K562 (cell line): ENCODE measurements at regions not wholly inside any gene's neighbourhood (a gene's known extent, or its start where the extent isn't known, plus 50 kb on each side); places are given as distances from the start of the nearest gene placed in this dataset.

Experiments used
- ATAC-seq: fragments of 200-7000 bp; cut with Tn5 transposase; 3 replicates; pipeline ENCODE4 v1.9.1; 2020; ENCODE audit warnings: moderate library complexity
- BruUV-seq: library from RNA; stranded (reverse); fragments of 400-500 nt; replicated peaks from 2 replicates; lab custom pipeline; 2021; lab: Mats Ljungman, UMichigan
- CTCF ChIA-PET: fragments of 300-600 bp; formaldehyde crosslinking; extraction: SDS; loops from one replicate; lab custom pipeline; 2021; ENCODE audit warnings: low intra/inter-chr PET ratio; lab: Yijun Ruan, JAX
- POLR2A ChIA-PET: fragments of 300-600, 350-650 bp; sonication (Branson Sonifier 250); formaldehyde crosslinking; extraction: SDS; loops from one replicate; lab custom pipeline; 2021; ENCODE audit warnings: antibody characterized with exemption, inconsistent platforms; lab: Yijun Ruan, JAX
- DNase-seq, 4 experiments: peaks; one replicate each; pipeline versions ENCODE4 v3.0.0 to v3.0.0-alpha.2; 2011 to 2018; ENCODE audit warnings: low spot score in 3 of 4, mixed read lengths in 3 of 4; ENCODE audit errors: extremely low read depth in 1 of 4
- FAIRE-seq: peaks from 2 replicates; lab custom pipeline; 2011; peaks lifted over from hg19 to GRCh38; lab: Jason Lieb, UNC
- H2AFZ ChIP-seq: 2 replicates; pipeline ENCODE4 v1.6.0; 2011; ENCODE audit warnings: low read depth, low read length, control low read depth, inconsistent platforms
- H3K27ac ChIP-seq: fragments of 200-600 bp; 3 replicates; pipeline ENCODE4 v1.8.0; 2011; ENCODE audit warnings: low read depth, mild to moderate bottlenecking, control low read depth, inconsistent platforms, low read length, moderate library complexity, mixed read lengths; ENCODE audit errors: extremely low read depth
- H3K27me3 ChIP-seq, 2 experiments: fragments of 300-600 bp in 1 of 2; 2 replicates in 1 of 2; 3 replicates in 1 of 2; pipeline versions ENCODE4 v1.6.0 to v1.8.0; 2011; ENCODE audit warnings: inconsistent platforms in 2 of 2, low read length in 2 of 2, mild to moderate bottlenecking in 1 of 2, mixed read lengths in 1 of 2, moderate library complexity in 1 of 2; ENCODE audit not compliant: control insufficient read depth in 2 of 2, insufficient read depth in 2 of 2
- H3K36me3 ChIP-seq: fragments of 300-600 bp; 3 replicates; pipeline ENCODE4 v1.8.0; 2011; ENCODE audit warnings: mild to moderate bottlenecking, low read length, inconsistent platforms; ENCODE audit not compliant: control insufficient read depth, insufficient read depth
- H3K4me1 ChIP-seq, 2 experiments: fragments of 200-600 bp in 1 of 2; replicated peaks in 1 of 2; 2 replicates in 1 of 2; 3 replicates in 1 of 2; pipeline versions ENCODE4 v1.5.1 to v1.8.0; 2011; ENCODE audit warnings: inconsistent platforms in 2 of 2, low read length in 2 of 2, mild to moderate bottlenecking in 1 of 2, mixed read lengths in 1 of 2, moderate library complexity in 1 of 2; ENCODE audit not compliant: control insufficient read depth in 2 of 2, insufficient read depth in 2 of 2
- H3K4me2 ChIP-seq: 2 replicates; pipeline ENCODE4 v1.6.1; 2011; ENCODE audit warnings: low read length, control low read depth, inconsistent platforms, mixed read lengths; ENCODE audit not compliant: insufficient read depth
- H3K4me3 ChIP-seq: fragments of 200-600 bp; sonication (generic), shearing (Covaris generic); 2 replicates; pipeline ENCODE4 v1.5.1; 2016; ENCODE audit warnings: control low read depth, inconsistent platforms
- H3K79me2 ChIP-seq: fragments of 200-600 bp; 3 replicates; pipeline ENCODE4 v1.8.0; 2011; ENCODE audit warnings: low read length, inconsistent platforms; ENCODE audit not compliant: control insufficient read depth, insufficient read depth
- H3K9ac ChIP-seq, 2 experiments: 2 replicates each; pipeline versions ENCODE4 v1.6.0 to v1.6.1; 2011; ENCODE audit warnings: low read depth in 2 of 2, low read length in 2 of 2, control low read depth in 1 of 2, inconsistent platforms in 1 of 2, mild to moderate bottlenecking in 1 of 2, mixed read lengths in 1 of 2; ENCODE audit not compliant: insufficient read depth in 1 of 2
- H3K9me1 ChIP-seq: one replicate; pipeline ENCODE4 v1.6.0; 2011; ENCODE audit warnings: inconsistent platforms, mild to moderate bottlenecking, low read length, moderate library complexity; ENCODE audit not compliant: control insufficient read depth, insufficient read depth
- H3K9me3 ChIP-seq: replicated peaks from 2 replicates; pipeline ENCODE4 v1.5.1; 2011; ENCODE audit warnings: low read depth, low read length, inconsistent platforms; ENCODE audit not compliant: control insufficient read depth, insufficient read depth
- H4K20me1 ChIP-seq: replicated peaks from 2 replicates; pipeline ENCODE4 v1.6.1; 2011; ENCODE audit warnings: low read length, inconsistent platforms, mixed read lengths; ENCODE audit not compliant: control insufficient read depth, insufficient read depth
- CBX8 ChIP-seq: fragments of 200-600 bp; sonication (generic); IDR thresholded peaks from 2 replicates; pipeline ENCODE4 v1.6.1; 2012; ENCODE audit warnings: borderline replicate concordance, mixed run types, low read depth, mild to moderate bottlenecking, moderate library complexity, mixed read lengths, low read length, control low read depth, inconsistent platforms; ENCODE audit not compliant: poor library complexity, severe bottlenecking; ENCODE audit errors: extremely low read depth
- FOSL1 ChIP-seq: fragments of 200-800 bp; sonication (Bioruptor generic); conservative IDR thresholded peaks from 2 replicates; pipeline ENCODE4 v1.6.1; 2016; ENCODE audit warnings: missing genetic modification characterization, missing compliant biosample characterization
- GABPB1 ChIP-seq: sonication (generic); formaldehyde crosslinking; IDR thresholded peaks from 2 replicates; pipeline ENCODE4 v1.8.0; 2022; ENCODE audit warnings: mild to moderate bottlenecking, missing genetic modification reagents
- MBD2 ChIP-seq: sonication (generic); IDR thresholded peaks from 2 replicates; pipeline ENCODE4 v1.6.1; 2016; ENCODE audit warnings: low read depth, borderline replicate concordance
- NFIC ChIP-seq: fragments of 450-650 bp; IDR thresholded peaks from 2 replicates; pipeline ENCODE4 v1.6.1; 2017; ENCODE audit warnings: mild to moderate bottlenecking, inconsistent platforms
- NR2F6 ChIP-seq: fragments of 450-650 bp; formaldehyde crosslinking; IDR thresholded peaks from 2 replicates; pipeline ENCODE4 v1.4.0; 2020; ENCODE audit warnings: mild to moderate bottlenecking
- SRSF7 ChIP-seq: fragments of 200-400 bp; formaldehyde crosslinking; optimal IDR thresholded peaks from 2 replicates; pipeline ENCODE3; 2017; ENCODE audit warnings: mild to moderate bottlenecking, low read depth, low read length
- STAG1 ChIP-seq: sonication (generic); formaldehyde crosslinking; IDR thresholded peaks from 2 replicates; pipeline ENCODE4 v1.5.0; 2020; ENCODE audit warnings: missing genetic modification reagents, borderline replicate concordance
- TAF15 ChIP-seq: fragments of 200-400 bp; formaldehyde crosslinking; IDR thresholded peaks from 2 replicates; pipeline ENCODE4 v1.6.1; 2017; ENCODE audit warnings: mild to moderate bottlenecking, low read depth, low read length, moderate library complexity
- ZNF384 ChIP-seq: IDR thresholded peaks from 2 replicates; pipeline ENCODE4 v1.6.1; 2012; ENCODE audit warnings: low read depth, low read length, improper control_type of control experiment
- ZSCAN32 ChIP-seq: fragments of 450-650 bp; formaldehyde crosslinking; IDR thresholded peaks from 2 replicates; pipeline ENCODE4 v1.4.0; 2020; ENCODE audit warnings: mild to moderate bottlenecking, moderate library complexity
- WGBS: fragments of 100-300 bp; shearing (Covaris generic); methylation state at CpG from one replicate; pipeline ENCODE4 v1.1.6; 2016; ENCODE audit warnings: low coverage, mixed read lengths; ENCODE audit not compliant: insufficient coverage; ENCODE audit errors: missing lambda C conversion rate; 5-methylcytosine and 5-hydroxymethylcytosine counted together
- in situ Hi-C: fragments of 300-500 bp; cut with MboI; formaldehyde crosslinking; loops from 4 replicates; pipeline ENCODE4 v1.15.0; 2018; ENCODE audit warnings: inconsistent platforms, mixed read lengths
- intact Hi-C: fragments of 100-400 bp; cut with micrococcal nuclease; formaldehyde crosslinking; loops from 2 replicates; pipeline ENCODE4 v1.14.2; 2022
- TF ChIP-seq, protein P1 (sequence below): sonication (generic); IDR thresholded peaks from 2 replicates; pipeline ENCODE4 v1.6.1; 2016
- TF ChIP-seq, protein P2 (sequence below): sonication (generic); formaldehyde crosslinking; IDR thresholded peaks from 2 replicates; pipeline ENCODE4 v1.8.0; 2022; ENCODE audit warnings: missing genetic modification reagents, mild to moderate bottlenecking, moderate library complexity, borderline replicate concordance
- TF ChIP-seq, protein P3 (sequence below): fragments of 250-450 bp; sonication (Bioruptor Pico); IDR thresholded peaks from 2 replicates; pipeline ENCODE4 v1.5.0; 2022; ENCODE audit warnings: mild to moderate bottlenecking

DNA sequence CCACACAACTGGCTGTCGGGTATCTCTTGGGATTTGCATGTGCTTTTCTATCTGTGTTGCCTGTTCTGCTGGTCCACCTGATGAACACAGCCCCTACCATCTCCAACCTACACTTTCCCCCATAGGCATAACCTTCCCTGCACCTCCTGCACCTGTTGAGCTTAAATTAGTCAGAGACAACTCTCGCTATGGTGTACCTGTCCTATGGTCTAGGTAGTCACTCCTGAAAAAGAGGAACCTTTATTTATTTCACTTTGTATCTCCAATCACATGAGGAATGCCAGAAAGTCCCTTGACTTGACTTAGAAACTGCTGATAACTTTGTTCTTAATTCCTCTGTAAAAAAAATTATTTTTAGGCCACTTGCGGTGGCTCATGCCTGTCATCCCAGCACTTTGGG is 338.1 kb downstream of the DHRSX start:
- no peak for TF ChIP-seq FOSL1 (tag)
- TF ChIP-seq TAF15 = no peak
- TF ChIP-seq MBD2 = no peak
- TF ChIP-seq ZSCAN32 = no peak
- TF ChIP-seq GABPB1 (CRISPR knock-in tag) = no peak
- ATAC-seq (no peak), DNase-seq (no peak), FAIRE-seq (no peak)
- Histone ChIP-seq H4K20me1 (no peaks in the 10 kb centered on the region; the same call in 1 of the 2 replicates), H3K27ac (no peak overlapping the region), H3K79me2 (no peaks in the 10 kb centered on the region), H3K4me3 (no peak overlapping the region), H3K36me3 (no peaks in the 10 kb centered on the region), H2AFZ (no peak overlapping the region), H3K9me3 (no peaks in the 10 kb centered on the region), H3K4me2 (no peak overlapping the region), H3K9ac (no peak overlapping the region), H3K27me3 (no peaks in the 10 kb centered on the region), H3K4me1 (peaks cover 4 to 14% of the 10 kb centered on the region in 2 experiments; a peak in 3 of 5 replicates), H3K9me1 (no peaks in the 10 kb centered on the region)
- POLR2A ChIA-PET = no interaction called here
- in situ Hi-C loops (no loop called here), intact Hi-C loops (no loop called here)
- CTCF ChIA-PET = no interaction called here
- 8% methylated on average over 2 of the region's 3 CpGs for WGBS
- BruUV-seq = no TSS peak

DNA sequence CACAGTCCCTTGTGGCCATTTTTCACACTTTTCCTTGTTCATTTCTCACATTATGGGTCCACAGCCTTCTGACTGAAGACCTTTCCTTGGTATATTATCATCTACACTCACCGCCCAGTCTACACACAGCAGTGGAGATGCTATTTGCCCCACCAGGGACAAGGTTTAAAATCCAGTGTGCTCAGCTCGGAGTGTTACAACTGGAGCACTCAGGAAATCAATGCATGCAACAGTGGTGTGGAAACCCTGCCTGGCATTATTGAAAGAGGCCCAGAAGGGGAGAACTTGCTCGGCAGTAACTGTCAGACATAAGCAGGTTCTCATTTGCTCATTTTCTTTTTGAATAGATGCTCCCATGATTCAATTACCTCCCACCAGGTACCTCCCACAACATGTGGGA is 340.9 kb downstream of the DHRSX start:
- no peak overlapping the region for H3K27ac ChIP-seq
- no peak overlapping the region for H3K4me2 ChIP-seq
- CTCF ChIA-PET = no interaction called here
- FAIRE-seq = no peak
- H3K9me3 ChIP-seq = no peaks in the 10 kb centered on the region
- BruUV-seq = no TSS peak
- no peaks in the 10 kb centered on the region for H3K36me3 ChIP-seq
- no peaks in the 10 kb centered on the region; the same call in 1 of the 2 replicates for H4K20me1 ChIP-seq
- ATAC-seq = no peak
- H3K27me3 ChIP-seq = no peaks in the 10 kb centered on the region
- no peak overlapping the region for H3K9ac ChIP-seq
- intact Hi-C loops (no loop called here), in situ Hi-C loops (no loop called here)
- DNase-seq = no peak
- H3K9me1 ChIP-seq = no peaks in the 10 kb centered on the region
- POLR2A ChIA-PET = no interaction called here
- H3K4me1 ChIP-seq = peaks cover 0 to 14% of the 10 kb centered on the region in 2 experiments; a peak in 3 of 5 replicates
- H2AFZ ChIP-seq = no peak overlapping the region
- no peak overlapping the region for H3K4me3 ChIP-seq
- WGBS = 11% methylated on average over 3 of the region's 3 CpGs
- no peaks in the 10 kb centered on the region for H3K79me2 ChIP-seq
- TF ChIP-seq, protein P1, sequence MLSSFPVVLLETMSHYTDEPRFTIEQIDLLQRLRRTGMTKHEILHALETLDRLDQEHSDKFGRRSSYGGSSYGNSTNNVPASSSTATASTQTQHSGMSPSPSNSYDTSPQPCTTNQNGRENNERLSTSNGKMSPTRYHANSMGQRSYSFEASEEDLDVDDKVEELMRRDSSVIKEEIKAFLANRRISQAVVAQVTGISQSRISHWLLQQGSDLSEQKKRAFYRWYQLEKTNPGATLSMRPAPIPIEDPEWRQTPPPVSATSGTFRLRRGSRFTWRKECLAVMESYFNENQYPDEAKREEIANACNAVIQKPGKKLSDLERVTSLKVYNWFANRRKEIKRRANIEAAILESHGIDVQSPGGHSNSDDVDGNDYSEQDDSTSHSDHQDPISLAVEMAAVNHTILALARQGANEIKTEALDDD = no peak
- TF ChIP-seq SRSF7 (no peak), CBX8 (no peak), NFIC (no peak), STAG1 (CRISPR knock-in tag) (no peak), NR2F6 (CRISPR knock-in tag) (no peak), ZNF384 (no peak)
- TF ChIP-seq, protein P2, sequence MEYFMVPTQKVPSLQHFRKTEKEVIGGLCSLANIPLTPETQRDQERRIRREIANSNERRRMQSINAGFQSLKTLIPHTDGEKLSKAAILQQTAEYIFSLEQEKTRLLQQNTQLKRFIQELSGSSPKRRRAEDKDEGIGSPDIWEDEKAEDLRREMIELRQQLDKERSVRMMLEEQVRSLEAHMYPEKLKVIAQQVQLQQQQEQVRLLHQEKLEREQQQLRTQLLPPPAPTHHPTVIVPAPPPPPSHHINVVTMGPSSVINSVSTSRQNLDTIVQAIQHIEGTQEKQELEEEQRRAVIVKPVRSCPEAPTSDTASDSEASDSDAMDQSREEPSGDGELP (CRISPR knock-in tag) = no peak
- TF ChIP-seq, protein P3, sequence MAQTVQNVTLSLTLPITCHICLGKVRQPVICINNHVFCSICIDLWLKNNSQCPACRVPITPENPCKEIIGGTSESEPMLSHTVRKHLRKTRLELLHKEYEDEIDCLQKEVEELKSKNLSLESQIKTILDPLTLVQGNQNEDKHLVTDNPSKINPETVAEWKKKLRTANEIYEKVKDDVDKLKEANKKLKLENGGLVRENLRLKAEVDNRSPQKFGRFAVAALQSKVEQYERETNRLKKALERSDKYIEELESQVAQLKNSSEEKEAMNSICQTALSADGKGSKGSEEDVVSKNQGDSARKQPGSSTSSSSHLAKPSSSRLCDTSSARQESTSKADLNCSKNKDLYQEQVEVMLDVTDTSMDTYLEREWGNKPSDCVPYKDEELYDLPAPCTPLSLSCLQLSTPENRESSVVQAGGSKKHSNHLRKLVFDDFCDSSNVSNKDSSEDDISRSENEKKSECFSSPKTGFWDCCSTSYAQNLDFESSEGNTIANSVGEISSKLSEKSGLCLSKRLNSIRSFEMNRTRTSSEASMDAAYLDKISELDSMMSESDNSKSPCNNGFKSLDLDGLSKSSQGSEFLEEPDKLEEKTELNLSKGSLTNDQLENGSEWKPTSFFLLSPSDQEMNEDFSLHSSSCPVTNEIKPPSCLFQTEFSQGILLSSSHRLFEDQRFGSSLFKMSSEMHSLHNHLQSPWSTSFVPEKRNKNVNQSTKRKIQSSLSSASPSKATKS (CRISPR knock-in tag) = no peak
